K562 (cell line): ENCODE measurements at regions not wholly inside any gene's neighbourhood (a gene's known extent, or its start where the extent isn't known, plus 50 kb on each side); places are given as distances from the start of the nearest gene placed in this dataset.

ENCODE experiments used
- CBX8 ChIP-seq: fragments of 200-600 bp; sonication (generic); IDR thresholded peaks from 2 replicates; pipeline ENCODE4 v1.6.1; 2012; ENCODE audit warnings: borderline replicate concordance, mixed run types, low read depth, mild to moderate bottlenecking, moderate library complexity, mixed read lengths, low read length, control low read depth, inconsistent platforms; ENCODE audit not compliant: poor library complexity, severe bottlenecking; ENCODE audit errors: extremely low read depth
- ERF ChIP-seq: fragments of 450-650 bp; formaldehyde crosslinking; IDR thresholded peaks from 2 replicates; pipeline ENCODE4 v1.4.0; 2020; ENCODE audit warnings: mild to moderate bottlenecking, mixed read lengths
- FOXJ3 ChIP-seq: sonication (generic); formaldehyde crosslinking; IDR thresholded peaks from 2 replicates; pipeline ENCODE4 v1.4.0; 2020; ENCODE audit warnings: mild to moderate bottlenecking, missing genetic modification reagents
- HNRNPLL ChIP-seq: fragments of 200-400 bp; formaldehyde crosslinking; IDR thresholded peaks from 2 replicates; pipeline ENCODE4 v1.6.1; 2017; ENCODE audit warnings: low read length, low read depth, mild to moderate bottlenecking; ENCODE audit not compliant: poor library complexity, severe bottlenecking
- KLF10 ChIP-seq: fragments of 250-450 bp; sonication (Bioruptor Pico); IDR thresholded peaks from 2 replicates; pipeline ENCODE4 v1.6.1; 2021; ENCODE audit warnings: matching md5 sums
- PKNOX1 ChIP-seq: fragments of 450-650 bp; IDR thresholded peaks from 2 replicates; pipeline ENCODE4 v1.6.1; 2016
- POLR3A ChIP-seq: IDR thresholded peaks from 2 replicates; pipeline ENCODE4 v1.6.1; 2011; ENCODE audit warnings: borderline replicate concordance, mild to moderate bottlenecking, moderate library complexity; ENCODE audit not compliant: insufficient read length, insufficient read depth; ENCODE audit errors: extremely low read depth
- PRPF4 ChIP-seq: fragments of 200-400 bp; formaldehyde crosslinking; IDR thresholded peaks from one replicate; pipeline ENCODE4 v1.6.1; 2017; ENCODE audit warnings: low read length, low read depth, mild to moderate bottlenecking; ENCODE audit not compliant: insufficient read depth, poor library complexity, severe bottlenecking
- WHSC1 ChIP-seq: IDR thresholded peaks from one replicate; pipeline ENCODE4 v1.6.1; 2012; ENCODE audit warnings: low read length, control low read depth, inconsistent platforms
- ZFP30 ChIP-seq: fragments of 250-450 bp; sonication (Bioruptor Pico); IDR thresholded peaks from 2 replicates; pipeline ENCODE4 v1.8.0; 2022; ENCODE audit warnings: moderate library complexity, mild to moderate bottlenecking, inconsistent platforms, borderline replicate concordance
- ZFPM2 ChIP-seq: fragments of 250-450 bp; sonication (Bioruptor Pico); IDR thresholded peaks from 2 replicates; pipeline ENCODE4 v1.5.1; 2022; ENCODE audit warnings: mild to moderate bottlenecking
- ZNF165 ChIP-seq: fragments of 250-450 bp; sonication (Bioruptor Pico); IDR thresholded peaks from 2 replicates; pipeline ENCODE4 v1.4.0; 2020; ENCODE audit warnings: borderline replicate concordance
- ZNF518B ChIP-seq: fragments of 250-450 bp; sonication (Bioruptor Pico); IDR thresholded peaks from 2 replicates; pipeline ENCODE4 v1.5.0; 2021; ENCODE audit warnings: mild to moderate bottlenecking, moderate library complexity
- TF ChIP-seq, protein P1 (sequence below), 2 experiments: IDR thresholded peaks in 1 of 2; conservative IDR thresholded peaks in 1 of 2; 2 replicates each; pipeline ENCODE4 v1.6.1; 2016; ENCODE audit warnings: low read depth in 2 of 2, mild to moderate bottlenecking in 1 of 2, missing compliant biosample characterization in 1 of 2, missing genetic modification characterization in 1 of 2, moderate library complexity in 1 of 2
- TF ChIP-seq, protein P2 (sequence below): sonication (generic); formaldehyde crosslinking; IDR thresholded peaks from 2 replicates; pipeline ENCODE4 v1.8.0; 2023; ENCODE audit warnings: mild to moderate bottlenecking, missing genetic modification reagents

DNA sequence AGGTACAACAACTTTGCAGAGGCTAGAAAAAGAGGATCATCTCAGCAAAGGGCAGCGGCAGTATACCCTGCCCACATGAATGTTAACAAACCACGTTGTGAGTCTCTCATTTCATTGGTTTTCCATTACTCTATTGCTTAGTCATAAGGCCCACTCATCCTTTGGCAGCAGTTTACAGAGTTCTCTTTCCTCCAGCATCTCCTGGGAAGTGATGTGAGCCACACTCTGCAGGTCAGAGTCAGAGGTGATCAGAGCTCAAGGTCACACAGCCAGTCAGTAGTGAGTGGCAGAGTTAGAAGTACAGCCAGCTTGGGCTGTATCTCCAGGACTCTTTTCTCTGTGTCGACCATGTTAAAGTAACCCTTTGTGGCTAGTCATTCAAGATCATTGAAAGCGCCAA lies 599.6 kb upstream of the GRAMD2B start (continued):
- no peak for TF ChIP-seq ZFP30
- TF ChIP-seq PKNOX1, result no peak
- no peak for TF ChIP-seq ZNF165 (CRISPR knock-in tag)
- TF ChIP-seq HNRNPLL, result no peak
- TF ChIP-seq KLF10 (CRISPR knock-in tag), result no peak
- TF ChIP-seq WHSC1, result no peak
- TF ChIP-seq ZFPM2 (CRISPR knock-in tag), result no peak
- TF ChIP-seq, protein P1, sequence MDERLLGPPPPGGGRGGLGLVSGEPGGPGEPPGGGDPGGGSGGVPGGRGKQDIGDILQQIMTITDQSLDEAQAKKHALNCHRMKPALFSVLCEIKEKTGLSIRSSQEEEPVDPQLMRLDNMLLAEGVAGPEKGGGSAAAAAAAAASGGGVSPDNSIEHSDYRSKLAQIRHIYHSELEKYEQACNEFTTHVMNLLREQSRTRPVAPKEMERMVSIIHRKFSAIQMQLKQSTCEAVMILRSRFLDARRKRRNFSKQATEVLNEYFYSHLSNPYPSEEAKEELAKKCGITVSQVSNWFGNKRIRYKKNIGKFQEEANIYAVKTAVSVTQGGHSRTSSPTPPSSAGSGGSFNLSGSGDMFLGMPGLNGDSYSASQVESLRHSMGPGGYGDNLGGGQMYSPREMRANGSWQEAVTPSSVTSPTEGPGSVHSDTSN (CRISPR knock-in tag; IDR thresholded peaks at IDR 0.05; ENCODE audit: low read depth), result no peak
- TF ChIP-seq, protein P1 (tag; conservative IDR thresholded peaks at IDR 0.05; ENCODE audit: low read depth), result no peak
- TF ChIP-seq, protein P2, sequence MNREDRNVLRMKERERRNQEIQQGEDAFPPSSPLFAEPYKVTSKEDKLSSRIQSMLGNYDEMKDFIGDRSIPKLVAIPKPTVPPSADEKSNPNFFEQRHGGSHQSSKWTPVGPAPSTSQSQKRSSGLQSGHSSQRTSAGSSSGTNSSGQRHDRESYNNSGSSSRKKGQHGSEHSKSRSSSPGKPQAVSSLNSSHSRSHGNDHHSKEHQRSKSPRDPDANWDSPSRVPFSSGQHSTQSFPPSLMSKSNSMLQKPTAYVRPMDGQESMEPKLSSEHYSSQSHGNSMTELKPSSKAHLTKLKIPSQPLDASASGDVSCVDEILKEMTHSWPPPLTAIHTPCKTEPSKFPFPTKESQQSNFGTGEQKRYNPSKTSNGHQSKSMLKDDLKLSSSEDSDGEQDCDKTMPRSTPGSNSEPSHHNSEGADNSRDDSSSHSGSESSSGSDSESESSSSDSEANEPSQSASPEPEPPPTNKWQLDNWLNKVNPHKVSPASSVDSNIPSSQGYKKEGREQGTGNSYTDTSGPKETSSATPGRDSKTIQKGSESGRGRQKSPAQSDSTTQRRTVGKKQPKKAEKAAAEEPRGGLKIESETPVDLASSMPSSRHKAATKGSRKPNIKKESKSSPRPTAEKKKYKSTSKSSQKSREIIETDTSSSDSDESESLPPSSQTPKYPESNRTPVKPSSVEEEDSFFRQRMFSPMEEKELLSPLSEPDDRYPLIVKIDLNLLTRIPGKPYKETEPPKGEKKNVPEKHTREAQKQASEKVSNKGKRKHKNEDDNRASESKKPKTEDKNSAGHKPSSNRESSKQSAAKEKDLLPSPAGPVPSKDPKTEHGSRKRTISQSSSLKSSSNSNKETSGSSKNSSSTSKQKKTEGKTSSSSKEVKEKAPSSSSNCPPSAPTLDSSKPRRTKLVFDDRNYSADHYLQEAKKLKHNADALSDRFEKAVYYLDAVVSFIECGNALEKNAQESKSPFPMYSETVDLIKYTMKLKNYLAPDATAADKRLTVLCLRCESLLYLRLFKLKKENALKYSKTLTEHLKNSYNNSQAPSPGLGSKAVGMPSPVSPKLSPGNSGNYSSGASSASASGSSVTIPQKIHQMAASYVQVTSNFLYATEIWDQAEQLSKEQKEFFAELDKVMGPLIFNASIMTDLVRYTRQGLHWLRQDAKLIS (CRISPR knock-in tag), result no peak
- no peak for TF ChIP-seq FOXJ3 (CRISPR knock-in tag)
- TF ChIP-seq PRPF4, result no peak
- TF ChIP-seq POLR3A, result no peak
- no peak for TF ChIP-seq ZNF518B (CRISPR knock-in tag)
- TF ChIP-seq ERF, result no peak
- TF ChIP-seq CBX8, result no peak
- TF ChIP-seq, all 486 proteins: peak for 0
